ENCODE measurements at regions not wholly inside any gene's neighbourhood (a gene's known extent, or its start where the extent isn't known, plus 50 kb on each side); places are given as distances from the start of the nearest gene placed in this dataset.

- DNase-seq = no peak
- Mint-ChIP-seq H3K4me3 (no peak overlapping the region), H3K9me3 (no peaks in the 10 kb centered on the region), H3K36me3 (ENCODE audit: low read depth) (peaks cover 5% of the 10 kb centered on the region), H3K4me1 (no peaks in the 10 kb centered on the region), H3K27ac (no peak overlapping the region), H3K27me3 (ENCODE audit: low read depth, poor library complexity) (peaks cover 4% of the 10 kb centered on the region)
- no peak for TF ChIP-seq CTCF (IDR thresholded peaks at IDR 0.05)
Observed at GRCh38 chr5:93874080-93874479, 132.7 kb upstream of the POU5F2 start.

- Mint-ChIP-seq H3K4me3 (no peak overlapping the region), H3K36me3 (ENCODE audit: low read depth) (peaks cover 5% of the 10 kb centered on the region), H3K9me3 (no peaks in the 10 kb centered on the region), H3K27me3 (ENCODE audit: low read depth, poor library complexity) (peaks cover 4% of the 10 kb centered on the region), H3K27ac (no peak overlapping the region), H3K4me1 (no peaks in the 10 kb centered on the region)
- no peak for TF ChIP-seq CTCF (IDR thresholded peaks at IDR 0.05)
- DNase-seq = no peak
Observed at GRCh38 chr5:93873211-93873736, 131.9 kb upstream of the POU5F2 start.

- no peak for DNase-seq
- no peak overlapping the region for H3K27ac Mint-ChIP-seq
- no peaks in the 10 kb centered on the region for H3K9me3 Mint-ChIP-seq
- peaks cover 5% of the 10 kb centered on the region for H3K36me3 Mint-ChIP-seq (ENCODE audit: low read depth)
- no peak for TF ChIP-seq CTCF (IDR thresholded peaks at IDR 0.05)
- H3K4me1 Mint-ChIP-seq = no peaks in the 10 kb centered on the region
- peaks cover 4% of the 10 kb centered on the region for H3K27me3 Mint-ChIP-seq (ENCODE audit: low read depth, poor library complexity)
- no peak overlapping the region for H3K4me3 Mint-ChIP-seq
Observed at GRCh38 chr5:93870649-93871048, 129.2 kb upstream of the POU5F2 start.

GRCh38 chr5:93868851-93869250 lies 127.5 kb upstream of the POU5F2 start:
- Mint-ChIP-seq H3K27ac (no peak overlapping the region), H3K36me3 (ENCODE audit: low read depth) (peaks cover 5% of the 10 kb centered on the region), H3K27me3 (ENCODE audit: low read depth, poor library complexity) (peaks cover 4% of the 10 kb centered on the region), H3K4me1 (no peaks in the 10 kb centered on the region), H3K4me3 (no peak overlapping the region), H3K9me3 (no peaks in the 10 kb centered on the region)
- TF ChIP-seq CTCF (IDR thresholded peaks at IDR 0.05) = no peak
- DNase-seq = no peak

- Mint-ChIP-seq H3K27ac (no peak overlapping the region), H3K4me3 (no peak overlapping the region), H3K27me3 (ENCODE audit: low read depth, poor library complexity) (peaks cover 2% of the 10 kb centered on the region), H3K4me1 (no peaks in the 10 kb centered on the region), H3K36me3 (ENCODE audit: low read depth) (peaks cover 17% of the 10 kb centered on the region), H3K9me3 (peaks cover 17% of the 10 kb centered on the region)
- no peak for TF ChIP-seq CTCF (IDR thresholded peaks at IDR 0.05)
- DNase-seq = no peak
Observed at GRCh38 chr5:93850311-93850710, 108.9 kb upstream of the POU5F2 start.

GRCh38 chr5:93845376-93845775 lies 104.0 kb upstream of the POU5F2 start:
- Mint-ChIP-seq H3K27ac (no peak overlapping the region), H3K4me3 (no peak overlapping the region), H3K36me3 (ENCODE audit: low read depth) (peaks cover 41% of the 10 kb centered on the region), H3K27me3 (ENCODE audit: low read depth, poor library complexity) (peaks cover 2% of the 10 kb centered on the region), H3K4me1 (no peaks in the 10 kb centered on the region), H3K9me3 (peaks cover 31% of the 10 kb centered on the region)
- no peak for TF ChIP-seq CTCF (IDR thresholded peaks at IDR 0.05)
- no peak for DNase-seq
